ENCODE measurements at regions not wholly inside any gene's neighbourhood (a gene's known extent, or its start where the extent isn't known, plus 50 kb on each side); places are given as distances from the start of the nearest gene placed in this dataset.

GRCh38 chr9:3675946-3676345 is 150.1 kb upstream of the RFX3 start:
- no peak overlapping the region for H2BK5ac ChIP-seq (ENCODE audit: low read depth, low read length, poor library complexity)
- no peaks in the 10 kb centered on the region for H3K9me3 ChIP-seq (ENCODE audit: insufficient read depth, low read depth, low read length)
- 100% methylated on average over 2 of the region's 2 CpGs for WGBS (ENCODE audit: extremely low coverage, insufficient coverage, insufficient read length)
- H2BK12ac ChIP-seq (ENCODE audit: low read length), result no peak overlapping the region
- no peak overlapping the region for H3K23ac ChIP-seq (ENCODE audit: low read length)
- H3K18ac ChIP-seq (ENCODE audit: low read length), result no peak overlapping the region
- no peak overlapping the region for H3K14ac ChIP-seq (ENCODE audit: low read length)
- no peak overlapping the region for H3K27ac ChIP-seq (ENCODE audit: low read depth, low read length)
- no peaks in the 10 kb centered on the region for H3K27me3 ChIP-seq (ENCODE audit: insufficient read depth, low read length)
- H4K91ac ChIP-seq (ENCODE audit: low read depth, low read length), result no peak overlapping the region
- H3K79me2 ChIP-seq (ENCODE audit: control insufficient read depth, insufficient read depth, low read length, poor library complexity), result no peaks in the 10 kb centered on the region
- H4K12ac ChIP-seq (ENCODE audit: low read depth, low read length), result no peak overlapping the region
- H2BK120ac ChIP-seq (ENCODE audit: insufficient read depth, low read length, poor library complexity), result no peak overlapping the region
- H3K36me3 ChIP-seq (ENCODE audit: control insufficient read depth in 1 of 2, insufficient read depth in 2 of 2, low read length in 2 of 2), result no peaks in the 10 kb centered on the region
- peak in 1 of 2 donors; percentile 9 for DNase-seq
- H3K4me2 ChIP-seq (ENCODE audit: low read length), result no peak overlapping the region
- no peak overlapping the region for H4K8ac ChIP-seq (ENCODE audit: low read depth, low read length)
- H3K79me1 ChIP-seq (ENCODE audit: low read length), result no peaks in the 10 kb centered on the region
- no peak overlapping the region for H2AFZ ChIP-seq (ENCODE audit: insufficient read depth, low read length, poor library complexity)
- H3K4me1 ChIP-seq (ENCODE audit: control insufficient read depth in 1 of 2, insufficient read depth in 2 of 2, low read length in 2 of 2), result peaks cover 3 to 9% of the 10 kb centered on the region in 2 experiments
- H3K9ac ChIP-seq (ENCODE audit: low read length), result no peak overlapping the region
- H3K4me3 ChIP-seq (ENCODE audit: low read depth, low read length), result no peak overlapping the region
- no peak overlapping the region for H2AK5ac ChIP-seq (ENCODE audit: low read length)
- no peak overlapping the region for H3K4ac ChIP-seq (ENCODE audit: low read depth, low read length)

GRCh38 chr9:3674561-3674960 is 148.8 kb upstream of the RFX3 start:
- Histone ChIP-seq H3K4me2 (ENCODE audit: low read length) (no peak overlapping the region), H3K4me1 (ENCODE audit: control insufficient read depth in 1 of 2, insufficient read depth in 2 of 2, low read length in 2 of 2) (peaks cover 3 to 9% of the 10 kb centered on the region in 2 experiments), H4K8ac (ENCODE audit: low read depth, low read length) (no peak overlapping the region), H3K9ac (ENCODE audit: low read length) (no peak overlapping the region), H2AK5ac (ENCODE audit: low read length) (no peak overlapping the region), H4K91ac (ENCODE audit: low read depth, low read length) (no peak overlapping the region), H3K79me1 (ENCODE audit: low read length) (no peaks in the 10 kb centered on the region), H3K18ac (ENCODE audit: low read length) (no peak overlapping the region), H3K27ac (ENCODE audit: low read depth, low read length) (no peak overlapping the region), H3K23ac (ENCODE audit: low read length) (no peak overlapping the region), H3K27me3 (ENCODE audit: insufficient read depth, low read length) (no peaks in the 10 kb centered on the region), H3K4me3 (ENCODE audit: low read depth, low read length) (no peak overlapping the region), H3K4ac (ENCODE audit: low read depth, low read length) (no peak overlapping the region), H3K14ac (ENCODE audit: low read length) (no peak overlapping the region), H2BK12ac (ENCODE audit: low read length) (no peak overlapping the region), H2BK120ac (ENCODE audit: insufficient read depth, low read length, poor library complexity) (no peak overlapping the region), H3K36me3 (ENCODE audit: control insufficient read depth in 1 of 2, insufficient read depth in 2 of 2, low read length in 2 of 2) (no peaks in the 10 kb centered on the region), H2AFZ (ENCODE audit: insufficient read depth, low read length, poor library complexity) (no peak overlapping the region), H3K9me3 (ENCODE audit: insufficient read depth, low read depth, low read length) (no peaks in the 10 kb centered on the region), H2BK5ac (ENCODE audit: low read depth, low read length, poor library complexity) (no peak overlapping the region), H3K79me2 (ENCODE audit: control insufficient read depth, insufficient read depth, low read length, poor library complexity) (no peaks in the 10 kb centered on the region), H4K12ac (ENCODE audit: low read depth, low read length) (no peak overlapping the region)
- no CpG with 5 or more reads among the region's 5 CpGs for WGBS (ENCODE audit: extremely low coverage, insufficient coverage, insufficient read length)
- DNase-seq, result peak; percentile 82 to 94

- H3K4me3 ChIP-seq (ENCODE audit: low read depth, low read length), result no peak overlapping the region
- no peaks in the 10 kb centered on the region for H3K27me3 ChIP-seq (ENCODE audit: insufficient read depth, low read length)
- H2AFZ ChIP-seq (ENCODE audit: insufficient read depth, low read length, poor library complexity), result no peak overlapping the region
- DNase-seq, result no peak
- H3K4me1 ChIP-seq (ENCODE audit: control insufficient read depth in 1 of 2, insufficient read depth in 2 of 2, low read length in 2 of 2), result peaks cover 3 to 5% of the 10 kb centered on the region in 2 experiments
- no peak overlapping the region for H4K8ac ChIP-seq (ENCODE audit: low read depth, low read length)
- H3K36me3 ChIP-seq (ENCODE audit: control insufficient read depth in 1 of 2, insufficient read depth in 2 of 2, low read length in 2 of 2), result no peaks in the 10 kb centered on the region
- no peak overlapping the region for H2BK120ac ChIP-seq (ENCODE audit: insufficient read depth, low read length, poor library complexity)
- H3K79me2 ChIP-seq (ENCODE audit: control insufficient read depth, insufficient read depth, low read length, poor library complexity), result no peaks in the 10 kb centered on the region
- H3K27ac ChIP-seq (ENCODE audit: low read depth, low read length), result no peak overlapping the region
- H3K4me2 ChIP-seq (ENCODE audit: low read length), result no peak overlapping the region
- WGBS (ENCODE audit: extremely low coverage, insufficient coverage, insufficient read length), result no CpG with 5 or more reads among the region's 5 CpGs
- H3K14ac ChIP-seq (ENCODE audit: low read length), result no peak overlapping the region
- H3K23ac ChIP-seq (ENCODE audit: low read length), result no peak overlapping the region
- no peak overlapping the region for H2BK12ac ChIP-seq (ENCODE audit: low read length)
- no peak overlapping the region for H3K4ac ChIP-seq (ENCODE audit: low read depth, low read length)
- no peak overlapping the region for H2BK5ac ChIP-seq (ENCODE audit: low read depth, low read length, poor library complexity)
- no peak overlapping the region for H2AK5ac ChIP-seq (ENCODE audit: low read length)
- H3K9ac ChIP-seq (ENCODE audit: low read length), result no peak overlapping the region
- no peaks in the 10 kb centered on the region for H3K9me3 ChIP-seq (ENCODE audit: insufficient read depth, low read depth, low read length)
- H4K12ac ChIP-seq (ENCODE audit: low read depth, low read length), result no peak overlapping the region
- H3K18ac ChIP-seq (ENCODE audit: low read length), result no peak overlapping the region
- H4K91ac ChIP-seq (ENCODE audit: low read depth, low read length), result no peak overlapping the region
- H3K79me1 ChIP-seq (ENCODE audit: low read length), result no peaks in the 10 kb centered on the region
These were observed 146.6 kb upstream of the RFX3 start for GRCh38 chr9:3672399-3672798.

- Histone ChIP-seq H3K23ac (ENCODE audit: low read length) (no peak overlapping the region), H3K27ac (ENCODE audit: low read depth, low read length) (no peak overlapping the region), H3K36me3 (ENCODE audit: control insufficient read depth in 1 of 2, insufficient read depth in 2 of 2, low read length in 2 of 2) (no peaks in the 10 kb centered on the region), H2BK12ac (ENCODE audit: low read length) (no peak overlapping the region), H3K79me2 (ENCODE audit: control insufficient read depth, insufficient read depth, low read length, poor library complexity) (no peaks in the 10 kb centered on the region), H3K4me3 (ENCODE audit: low read depth, low read length) (no peak overlapping the region), H4K8ac (ENCODE audit: low read depth, low read length) (no peak overlapping the region), H3K14ac (ENCODE audit: low read length) (no peak overlapping the region), H2AFZ (ENCODE audit: insufficient read depth, low read length, poor library complexity) (no peak overlapping the region), H2BK120ac (ENCODE audit: insufficient read depth, low read length, poor library complexity) (no peak overlapping the region), H4K12ac (ENCODE audit: low read depth, low read length) (no peak overlapping the region), H3K4me2 (ENCODE audit: low read length) (no peak overlapping the region), H2BK5ac (ENCODE audit: low read depth, low read length, poor library complexity) (no peak overlapping the region), H3K4me1 (ENCODE audit: control insufficient read depth in 1 of 2, insufficient read depth in 2 of 2, low read length in 2 of 2) (no peaks in the 10 kb centered on the region), H3K79me1 (ENCODE audit: low read length) (no peaks in the 10 kb centered on the region), H3K4ac (ENCODE audit: low read depth, low read length) (no peak overlapping the region), H3K18ac (ENCODE audit: low read length) (no peak overlapping the region), H3K9ac (ENCODE audit: low read length) (no peak overlapping the region), H2AK5ac (ENCODE audit: low read length) (no peak overlapping the region), H3K9me3 (ENCODE audit: insufficient read depth, low read depth, low read length) (no peaks in the 10 kb centered on the region), H3K27me3 (ENCODE audit: insufficient read depth, low read length) (no peaks in the 10 kb centered on the region), H4K91ac (ENCODE audit: low read depth, low read length) (no peak overlapping the region)
- WGBS (ENCODE audit: extremely low coverage, insufficient coverage, insufficient read length), result no CpG with 5 or more reads among the region's 1 CpG
- DNase-seq, result no peak
These were observed 138.2 kb upstream of the RFX3 start for GRCh38 chr9:3664044-3664443.

All from trophoblast cell (in vitro differentiated cells and primary cell).